ELR (cell line): ENCODE measurements at regions not wholly inside any gene's neighbourhood (a gene's known extent, or its start where the extent isn't known, plus 50 kb on each side); places are given as distances from the start of the nearest gene placed in this dataset.

Source experiments
- DNase-seq: peaks from one replicate; pipeline ENCODE4 v3.0.0-alpha.2; 2015; ENCODE audit warnings: low read depth

GRCh38 chr1:229819091-229819490 lies 193.0 kb downstream of the URB2 start:
- no peak for DNase-seq

- DNase-seq, result no peak
These were observed 196.0 kb downstream of the URB2 start for GRCh38 chr1:229822026-229822425.

GRCh38 chr1:229825042-229825441 lies 199.0 kb downstream of the URB2 start:
- no peak for DNase-seq

- DNase-seq, result no peak
These were observed 202.4 kb downstream of the URB2 start for GRCh38 chr1:229828461-229828860.

GRCh38 chr1:229832695-229833094 lies 206.6 kb downstream of the URB2 start:
- DNase-seq, result no peak

- DNase-seq, result no peak
These were observed 208.2 kb downstream of the URB2 start for GRCh38 chr1:229834230-229834629.

- DNase-seq, result no peak
These were observed 209.2 kb downstream of the URB2 start for GRCh38 chr1:229835226-229835625.

- no peak for DNase-seq
These were observed 210.3 kb downstream of the URB2 start for GRCh38 chr1:229836324-229836723.

- DNase-seq, result no peak
These were observed 212.2 kb downstream of the URB2 start for GRCh38 chr1:229838204-229838603.

- DNase-seq, result no peak
These were observed 213.8 kb downstream of the URB2 start for GRCh38 chr1:229839800-229840199.

GRCh38 chr1:229841230-229841629 lies 215.2 kb downstream of the URB2 start:
- no peak for DNase-seq

GRCh38 chr1:229842302-229843255 lies 216.5 kb downstream of the URB2 start:
- DNase-seq, result no peak

GRCh38 chr1:229843627-229844238 lies 217.7 kb downstream of the URB2 start:
- peak; percentile 37 for DNase-seq

GRCh38 chr1:229844675-229845074 lies 218.6 kb downstream of the URB2 start:
- no peak for DNase-seq

- no peak for DNase-seq
These were observed 219.5 kb downstream of the URB2 start for GRCh38 chr1:229845410-229846138.

- DNase-seq, result no peak
These were observed 220.3 kb downstream of the URB2 start for GRCh38 chr1:229846351-229846750.

- peak; percentile 54 for DNase-seq
These were observed 218.0 kb upstream of the GALNT2 start for GRCh38 chr1:229848752-229849677.

GRCh38 chr1:229851511-229851910 lies 215.5 kb upstream of the GALNT2 start:
- DNase-seq, result no peak

GRCh38 chr1:229853751-229854150 lies 213.3 kb upstream of the GALNT2 start:
- DNase-seq, result no peak

GRCh38 chr1:229854620-229855019 lies 212.4 kb upstream of the GALNT2 start:
- no peak for DNase-seq

- no peak for DNase-seq
These were observed 210.9 kb upstream of the GALNT2 start for GRCh38 chr1:229856009-229856650.
